Mesendoderm (in vitro differentiated cells): ENCODE measurements at regions not wholly inside any gene's neighbourhood (a gene's known extent, or its start where the extent isn't known, plus 50 kb on each side); places are given as distances from the start of the nearest gene placed in this dataset.

Experiments used
- DNase-seq: peaks from one replicate; pipeline ENCODE4 v3.0.0; 2013
- H2AK5ac ChIP-seq: 2 replicates; pipeline ENCODE4 v1.6.1; 2013; ENCODE audit warnings: low read length, inconsistent platforms
- H2BK120ac ChIP-seq: 2 replicates; pipeline ENCODE4 v1.6.1; 2013; ENCODE audit warnings: low read depth, mild to moderate bottlenecking, low read length, moderate library complexity, mixed read lengths
- H2BK15ac ChIP-seq: replicated peaks from 2 replicates; pipeline ENCODE4 v1.6.1; 2013; ENCODE audit warnings: low read depth, mild to moderate bottlenecking, moderate library complexity
- H2BK5ac ChIP-seq: 2 replicates; pipeline ENCODE4 v1.6.1; 2013; ENCODE audit warnings: low read length, inconsistent platforms
- H3K18ac ChIP-seq: 2 replicates; pipeline ENCODE4 v1.6.1; 2013; ENCODE audit warnings: mild to moderate bottlenecking, low read length, mixed read lengths
- H3K23ac ChIP-seq: one replicate; pipeline ENCODE4 v1.6.1; 2013; ENCODE audit warnings: low read length
- H3K27ac ChIP-seq: 2 replicates; pipeline ENCODE4 v1.5.1; 2013; ENCODE audit warnings: low read depth, mild to moderate bottlenecking, inconsistent platforms, low read length, moderate library complexity
- H3K27me3 ChIP-seq: 2 replicates; pipeline ENCODE4 v1.6.1; 2013; ENCODE audit warnings: low read length, control low read depth, mild to moderate bottlenecking, inconsistent platforms; ENCODE audit not compliant: insufficient read depth, poor library complexity
- H3K36me3 ChIP-seq: 2 replicates; pipeline ENCODE4 v1.6.1; 2013; ENCODE audit warnings: low read length, inconsistent platforms; ENCODE audit not compliant: control insufficient read depth, insufficient read depth
- H3K4ac ChIP-seq: one replicate; pipeline ENCODE4 v1.6.1; 2013; ENCODE audit warnings: low read depth, mild to moderate bottlenecking, low read length, moderate library complexity
- H3K4me1 ChIP-seq: 2 replicates; pipeline ENCODE4 v1.6.1; 2013; ENCODE audit warnings: low read depth, low read length, inconsistent platforms; ENCODE audit not compliant: control insufficient read depth
- H3K4me2 ChIP-seq: 2 replicates; pipeline ENCODE4 v1.6.1; 2013; ENCODE audit warnings: low read length
- H3K4me3 ChIP-seq: 2 replicates; pipeline ENCODE4 v1.5.1; 2013; ENCODE audit warnings: mild to moderate bottlenecking, low read length
- H3K56ac ChIP-seq: one replicate; pipeline ENCODE4 v1.6.1; 2013; ENCODE audit warnings: low read length
- H3K79me1 ChIP-seq: 2 replicates; pipeline ENCODE4 v1.6.1; 2013; ENCODE audit warnings: low read length, inconsistent platforms
- H3K79me2 ChIP-seq: 2 replicates; pipeline ENCODE4 v1.6.1; 2013; ENCODE audit warnings: mild to moderate bottlenecking, low read length; ENCODE audit not compliant: control insufficient read depth, insufficient read depth
- H3K9ac ChIP-seq: 2 replicates; pipeline ENCODE4 v1.6.1; 2013; ENCODE audit warnings: low read length, inconsistent platforms
- H4K5ac ChIP-seq: one replicate; pipeline ENCODE4 v1.6.1; 2013; ENCODE audit warnings: low read length
- H4K8ac ChIP-seq: one replicate; pipeline ENCODE4 v1.6.1; 2013; ENCODE audit warnings: low read depth, mild to moderate bottlenecking, control low read depth, low read length, moderate library complexity
- WGBS: extraction: QIAGEN DNeasy Blood & Tissue Kit; methylation state at CpG from one replicate; pipeline ENCODE4 v1.1.7; 2013; ENCODE audit warnings: low lambda C conversion rate, missing lambda C conversion rate; ENCODE audit not compliant: insufficient coverage; ENCODE audit errors: extremely low coverage; 5-methylcytosine and 5-hydroxymethylcytosine counted together

DNA sequence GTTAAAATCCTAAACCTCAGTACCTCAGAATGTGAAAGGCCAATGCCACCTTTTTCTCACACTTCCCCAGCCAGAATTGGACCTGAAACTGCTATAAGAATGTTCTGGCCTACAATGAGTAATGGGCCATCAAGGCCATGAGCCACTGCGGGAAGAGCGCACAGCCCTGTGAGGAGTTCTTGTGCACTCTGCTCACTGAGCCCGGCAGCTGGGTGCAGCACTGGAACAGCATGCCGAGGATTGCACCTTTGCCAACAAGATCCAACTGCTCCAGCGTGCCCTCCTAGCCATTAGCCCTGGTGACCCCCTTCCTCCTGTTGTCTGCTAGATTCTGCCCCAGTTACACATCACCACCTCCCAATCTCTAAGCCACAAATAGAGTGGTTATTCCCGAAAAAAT, 758.1 kb downstream of the PRELID2 start:
- Histone ChIP-seq H4K5ac (no peak overlapping the region), H2BK15ac (no peak overlapping the region), H3K4ac (no peak overlapping the region), H2AK5ac (no peak overlapping the region), H3K27ac (no peak overlapping the region), H3K56ac (no peak overlapping the region), H3K9ac (no peak overlapping the region), H3K36me3 (no peaks in the 10 kb centered on the region), H3K23ac (no peak overlapping the region), H2BK120ac (no peak overlapping the region), H4K8ac (no peak overlapping the region), H3K18ac (no peak overlapping the region), H3K4me3 (no peak overlapping the region), H3K79me1 (no peaks in the 10 kb centered on the region), H3K79me2 (no peaks in the 10 kb centered on the region), H3K4me1 (no peaks in the 10 kb centered on the region), H3K27me3 (no peaks in the 10 kb centered on the region), H2BK5ac (no peak overlapping the region), H3K4me2 (no peak overlapping the region)
- whole genome bisulfite sequencing: no CpG with 5 or more reads among the region's 6 CpGs
- DNase-seq: no peak

DNA sequence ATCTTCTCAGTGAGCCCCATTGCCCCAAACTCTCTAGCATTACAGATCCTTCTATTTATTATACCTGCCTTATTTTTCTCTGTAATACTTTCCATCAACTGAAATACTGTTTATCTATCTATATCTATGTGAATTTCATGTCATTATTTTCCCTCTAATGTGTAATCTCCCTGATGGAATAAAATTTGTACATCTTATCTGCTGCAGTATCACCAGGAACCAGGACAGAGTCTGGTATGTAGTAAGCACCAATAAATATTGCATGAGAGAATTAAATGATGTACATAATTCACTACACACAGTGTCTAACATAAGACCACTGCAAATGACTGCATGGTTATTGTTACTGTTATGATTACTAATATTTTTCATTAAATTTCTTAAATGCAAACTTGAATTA, 759.1 kb downstream of the PRELID2 start:
- no peak overlapping the region for H2BK120ac ChIP-seq
- H2BK15ac ChIP-seq: no peak overlapping the region
- H3K56ac ChIP-seq: no peak overlapping the region
- H3K23ac ChIP-seq: no peak overlapping the region
- H4K5ac ChIP-seq: no peak overlapping the region
- no peak overlapping the region for H3K27ac ChIP-seq
- H3K79me1 ChIP-seq: no peaks in the 10 kb centered on the region
- DNase-seq: no peak
- no peak overlapping the region for H2BK5ac ChIP-seq
- H3K79me2 ChIP-seq: no peaks in the 10 kb centered on the region
- no peak overlapping the region for H2AK5ac ChIP-seq
- H3K9ac ChIP-seq: no peak overlapping the region
- no peak overlapping the region for H3K18ac ChIP-seq
- H3K36me3 ChIP-seq: no peaks in the 10 kb centered on the region
- no peak overlapping the region for H3K4me3 ChIP-seq
- H3K4me2 ChIP-seq: no peak overlapping the region
- no peaks in the 10 kb centered on the region for H3K4me1 ChIP-seq
- H3K4ac ChIP-seq: no peak overlapping the region
- no peak overlapping the region for H4K8ac ChIP-seq
- no peaks in the 10 kb centered on the region for H3K27me3 ChIP-seq

DNA sequence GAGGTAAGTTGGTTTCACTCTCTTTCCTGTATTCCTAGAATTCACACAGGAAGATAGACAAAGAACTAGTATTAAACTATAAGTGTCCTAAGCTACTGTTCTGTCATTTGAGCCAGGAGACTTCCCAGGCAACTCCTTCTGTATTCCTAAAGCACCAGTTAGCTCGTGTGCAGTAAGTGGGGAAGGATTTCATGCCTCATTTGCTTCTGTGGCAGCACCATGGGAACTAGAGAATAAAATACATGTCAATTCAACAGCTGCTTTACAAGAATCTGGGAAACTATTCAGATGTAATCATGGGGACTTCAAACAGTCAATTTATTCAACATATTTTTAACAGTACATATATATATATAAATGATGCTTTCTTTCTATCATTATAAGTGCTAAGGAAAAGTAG, 762.3 kb downstream of the PRELID2 start:
- Histone ChIP-seq H3K4ac (no peak overlapping the region), H3K79me1 (no peaks in the 10 kb centered on the region), H2AK5ac (no peak overlapping the region), H2BK15ac (no peak overlapping the region), H3K56ac (no peak overlapping the region), H3K27ac (no peak overlapping the region), H3K9ac (no peak overlapping the region), H3K18ac (no peak overlapping the region), H3K4me2 (no peak overlapping the region), H3K4me3 (no peak overlapping the region), H3K23ac (no peak overlapping the region), H3K4me1 (no peaks in the 10 kb centered on the region), H2BK120ac (no peak overlapping the region), H3K36me3 (no peaks in the 10 kb centered on the region), H4K5ac (no peak overlapping the region), H3K27me3 (no peaks in the 10 kb centered on the region), H2BK5ac (no peak overlapping the region), H4K8ac (no peak overlapping the region), H3K79me2 (no peaks in the 10 kb centered on the region)
- WGBS: no CpG with 5 or more reads among the region's 1 CpG
- no peak for DNase-seq

DNA sequence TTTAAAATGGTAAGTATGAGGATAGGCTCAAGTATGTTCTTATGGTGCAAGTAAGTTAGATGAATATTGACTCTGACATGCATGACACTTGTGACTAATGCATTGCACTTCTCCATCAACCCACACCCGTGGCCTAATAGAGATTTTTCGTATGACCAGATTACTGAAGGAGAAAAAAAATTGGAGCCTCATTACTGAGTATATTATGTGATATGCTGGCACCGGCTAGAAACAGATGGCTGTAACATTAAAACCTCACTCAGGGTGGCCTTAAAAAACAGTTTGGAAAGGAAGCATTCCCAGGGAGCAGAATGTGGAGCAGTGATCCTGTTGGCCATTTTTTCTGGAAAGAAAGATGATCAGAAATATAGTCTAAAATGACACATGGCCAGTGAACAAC, 766.4 kb downstream of the PRELID2 start:
- Histone ChIP-seq H2BK5ac (no peak overlapping the region), H4K8ac (no peak overlapping the region), H3K36me3 (no peaks in the 10 kb centered on the region), H3K4me1 (no peaks in the 10 kb centered on the region), H2BK15ac (no peak overlapping the region), H3K9ac (no peak overlapping the region), H3K79me1 (no peaks in the 10 kb centered on the region), H3K4ac (no peak overlapping the region), H3K4me2 (no peak overlapping the region), H3K27ac (no peak overlapping the region), H3K18ac (no peak overlapping the region), H4K5ac (no peak overlapping the region), H3K56ac (no peak overlapping the region), H3K23ac (no peak overlapping the region), H2BK120ac (no peak overlapping the region), H3K4me3 (no peak overlapping the region), H3K79me2 (no peaks in the 10 kb centered on the region), H2AK5ac (no peak overlapping the region), H3K27me3 (no peaks in the 10 kb centered on the region)
- no CpG with 5 or more reads among the region's 3 CpGs for WGBS
- no peak for DNase-seq

DNA sequence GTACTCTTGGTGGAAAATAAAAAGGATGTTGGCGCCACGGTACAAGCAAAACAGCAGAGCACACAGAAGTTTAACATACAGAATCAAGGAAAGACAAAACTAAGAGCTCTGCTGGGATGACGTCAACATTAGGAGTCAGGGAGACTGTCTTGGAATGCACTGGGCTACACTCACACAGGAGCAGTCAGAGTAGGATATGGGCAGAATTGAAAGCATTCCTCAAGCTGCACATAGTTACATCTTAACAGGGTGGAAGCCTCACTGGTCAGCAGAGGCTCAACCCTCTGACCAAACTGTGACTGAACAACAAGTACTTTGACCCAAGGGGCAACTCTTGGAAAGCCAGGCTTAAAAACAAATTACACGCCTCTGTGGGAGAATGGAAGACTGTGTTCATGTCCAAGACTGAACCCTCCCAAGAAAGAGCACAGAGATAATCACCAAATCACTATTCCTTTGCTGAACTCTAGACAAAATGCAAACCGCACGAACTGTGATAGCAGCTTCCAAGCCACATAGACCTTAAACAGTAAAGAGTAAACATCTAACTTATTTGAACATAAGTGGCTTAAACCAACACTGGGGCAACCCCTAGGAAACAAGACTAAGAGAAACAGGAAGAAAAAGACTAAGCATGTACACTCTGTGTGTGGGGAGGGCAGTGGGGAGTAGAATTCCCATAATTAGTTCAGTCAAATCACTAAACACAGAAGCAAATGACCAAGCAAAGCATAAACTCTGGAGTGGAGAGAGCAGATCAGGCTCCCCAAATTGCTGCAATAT, 772.7 kb downstream of the PRELID2 start:
- H3K79me1 ChIP-seq: no peaks in the 10 kb centered on the region
- no CpG with 5 or more reads among the region's 6 CpGs for WGBS
- H2BK15ac ChIP-seq: no peak overlapping the region
- DNase-seq: no peak
- no peaks in the 10 kb centered on the region for H3K4me1 ChIP-seq
- no peak overlapping the region for H2BK5ac ChIP-seq
- no peak overlapping the region for H2AK5ac ChIP-seq
- no peak overlapping the region for H3K4ac ChIP-seq
- H3K9ac ChIP-seq: no peak overlapping the region
- H4K5ac ChIP-seq: no peak overlapping the region
- H3K79me2 ChIP-seq: no peaks in the 10 kb centered on the region
- no peak overlapping the region for H3K23ac ChIP-seq
- no peak overlapping the region for H4K8ac ChIP-seq
- no peak overlapping the region for H2BK120ac ChIP-seq
- H3K36me3 ChIP-seq: no peaks in the 10 kb centered on the region
- no peak overlapping the region for H3K56ac ChIP-seq
- H3K4me2 ChIP-seq: no peak overlapping the region
- H3K4me3 ChIP-seq: no peak overlapping the region
- H3K27me3 ChIP-seq: no peaks in the 10 kb centered on the region
- H3K27ac ChIP-seq: no peak overlapping the region
- no peak overlapping the region for H3K18ac ChIP-seq

DNA sequence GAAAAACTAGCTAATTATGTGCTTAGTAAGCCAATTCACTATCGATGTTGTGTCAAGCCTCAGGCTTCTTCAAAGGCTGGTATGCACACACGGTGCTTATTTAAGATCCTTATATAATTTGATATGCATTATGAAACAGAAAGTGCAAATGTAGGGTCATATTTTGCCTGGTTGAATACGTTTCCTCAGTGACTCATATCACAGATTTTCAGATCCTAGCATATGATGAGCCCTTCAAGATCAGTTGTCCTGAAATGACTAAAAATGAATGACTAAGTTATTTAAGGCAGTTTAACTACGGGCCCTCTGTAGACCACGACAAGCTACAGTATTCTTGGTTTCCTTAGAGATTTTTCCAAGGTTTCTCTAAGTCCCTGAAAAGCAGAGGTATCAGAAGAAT, 778.3 kb downstream of the PRELID2 start:
- no peak overlapping the region for H3K9ac ChIP-seq
- no peak overlapping the region for H2BK120ac ChIP-seq
- no peaks in the 10 kb centered on the region for H3K27me3 ChIP-seq
- H3K4ac ChIP-seq: no peak overlapping the region
- no CpG with 5 or more reads among the region's 5 CpGs for WGBS
- no peak for DNase-seq
- no peaks in the 10 kb centered on the region for H3K4me1 ChIP-seq
- no peak overlapping the region for H2AK5ac ChIP-seq
- no peak overlapping the region for H3K27ac ChIP-seq
- no peaks in the 10 kb centered on the region for H3K79me1 ChIP-seq
- H3K4me3 ChIP-seq: no peak overlapping the region
- H3K56ac ChIP-seq: no peak overlapping the region
- no peak overlapping the region for H2BK5ac ChIP-seq
- H4K8ac ChIP-seq: no peak overlapping the region
- H3K18ac ChIP-seq: no peak overlapping the region
- H4K5ac ChIP-seq: no peak overlapping the region
- H2BK15ac ChIP-seq: no peak overlapping the region
- H3K36me3 ChIP-seq: no peaks in the 10 kb centered on the region
- no peak overlapping the region for H3K23ac ChIP-seq
- H3K4me2 ChIP-seq: no peak overlapping the region
- no peaks in the 10 kb centered on the region for H3K79me2 ChIP-seq
